Peyer's patch (tissue), 4 donors: ENCODE measurements at regions not wholly inside any gene's neighbourhood (a gene's known extent, or its start where the extent isn't known, plus 50 kb on each side); places are given as distances from the start of the nearest gene placed in this dataset.

Source experiments
- DNase-seq, 3 donors: peaks; one replicate each; pipeline ENCODE4 v3.0.0-alpha.2; 2017 to 2019
- H3K27ac ChIP-seq, 4 donors: fragments of 200-600 bp; sonication (generic); one replicate each; pipeline ENCODE4 v1.5.1; 2016 to 2019
- H3K27me3 ChIP-seq, 2 donors: fragments of 200-600 bp; sonication (generic); one replicate each; pipeline ENCODE4 v1.5.1; 2019
- H3K36me3 ChIP-seq, 3 donors: fragments of 200-600 bp; sonication (generic); one replicate each; pipeline ENCODE4 v1.5.1; 2016 to 2019
- H3K4me1 ChIP-seq, 4 donors: fragments of 200-600 bp; sonication (generic); one replicate each; pipeline ENCODE4 v1.5.1; 2016 to 2019
- H3K4me3 ChIP-seq, 4 donors: fragments of 200-600 bp; sonication (generic); 1 replicate in 3 of 4; 2 replicates in 1 of 4; pipeline ENCODE4 v1.5.1; 2016 to 2019; ENCODE audit warnings: mild to moderate bottlenecking in 1 of 4
- H3K9me3 ChIP-seq, 4 donors: fragments of 200-600 bp; sonication (generic); one replicate each; pipeline ENCODE4 v1.5.1; 2016 to 2019; ENCODE audit warnings: mild to moderate bottlenecking in 1 of 4
- CTCF ChIP-seq, 6 experiments: fragments of 450-650 bp in 4 of 6; fragments of 200-600 bp in 2 of 6; sonication (generic) in 1 of 6; IDR thresholded peaks; one replicate each; pipeline ENCODE4 v1.5.1; 2017 to 2019; ENCODE audit warnings: antibody characterized with exemption in 6 of 6, mild to moderate bottlenecking in 3 of 6, moderate library complexity in 1 of 6
- POLR2A ChIP-seq, 2 donors: fragments of 450-650 bp; IDR thresholded peaks; one replicate each; pipeline ENCODE4 v1.5.1; 2017; ENCODE audit warnings: antibody characterized with exemption in 2 of 2, mild to moderate bottlenecking in 2 of 2, moderate library complexity in 2 of 2

- Histone ChIP-seq H3K27me3 (no peaks in the 10 kb centered on the region), H3K4me3 (no peak overlapping the region), H3K9me3 (no peaks in the 10 kb centered on the region), H3K36me3 (no peaks in the 10 kb centered on the region), H3K27ac (no peak overlapping the region), H3K4me1 (no peaks in the 10 kb centered on the region)
- TF ChIP-seq POLR2A (IDR thresholded peaks at IDR 0.05) (no peak), CTCF (IDR thresholded peaks at IDR 0.05) (no peak)
- no peak for DNase-seq
These were observed 215.1 kb upstream of the SORCS1 start for GRCh38 chr10:107379601-107380000.

GRCh38 chr10:107371801-107372200 lies 207.3 kb upstream of the SORCS1 start:
- Histone ChIP-seq H3K4me3 (no peak overlapping the region), H3K4me1 (no peaks in the 10 kb centered on the region), H3K27me3 (no peaks in the 10 kb centered on the region), H3K27ac (no peak overlapping the region), H3K9me3 (no peaks in the 10 kb centered on the region), H3K36me3 (no peaks in the 10 kb centered on the region)
- DNase-seq, result no peak
- TF ChIP-seq CTCF (IDR thresholded peaks at IDR 0.05) (no peak), POLR2A (IDR thresholded peaks at IDR 0.05) (no peak)

GRCh38 chr10:107364872-107365271 lies 200.4 kb upstream of the SORCS1 start:
- no peaks in the 10 kb centered on the region for H3K9me3 ChIP-seq
- no peak overlapping the region for H3K4me3 ChIP-seq
- no peaks in the 10 kb centered on the region for H3K4me1 ChIP-seq
- TF ChIP-seq POLR2A (IDR thresholded peaks at IDR 0.05), result no peak
- TF ChIP-seq CTCF (IDR thresholded peaks at IDR 0.05), result no peak
- no peaks in the 10 kb centered on the region for H3K36me3 ChIP-seq
- H3K27ac ChIP-seq, result no peak overlapping the region
- no peaks in the 10 kb centered on the region for H3K27me3 ChIP-seq
- DNase-seq, result no peak

GRCh38 chr10:107362306-107362705 lies 197.8 kb upstream of the SORCS1 start:
- H3K4me3 ChIP-seq, result no peak overlapping the region
- no peaks in the 10 kb centered on the region for H3K9me3 ChIP-seq
- no peak for TF ChIP-seq CTCF (IDR thresholded peaks at IDR 0.05)
- no peak for TF ChIP-seq POLR2A (IDR thresholded peaks at IDR 0.05)
- DNase-seq, result no peak
- no peaks in the 10 kb centered on the region for H3K36me3 ChIP-seq
- no peaks in the 10 kb centered on the region for H3K27me3 ChIP-seq
- H3K4me1 ChIP-seq, result no peaks in the 10 kb centered on the region
- H3K27ac ChIP-seq, result no peak overlapping the region

- Histone ChIP-seq H3K9me3 (no peaks in the 10 kb centered on the region), H3K4me1 (no peaks in the 10 kb centered on the region), H3K36me3 (no peaks in the 10 kb centered on the region), H3K27ac (no peak overlapping the region), H3K4me3 (no peak overlapping the region), H3K27me3 (no peaks in the 10 kb centered on the region)
- DNase-seq, result no peak
- TF ChIP-seq POLR2A (IDR thresholded peaks at IDR 0.05) (no peak), CTCF (IDR thresholded peaks at IDR 0.05) (no peak)
These were observed 192.5 kb upstream of the SORCS1 start for GRCh38 chr10:107357033-107357432.

GRCh38 chr10:107356396-107356795 lies 191.9 kb upstream of the SORCS1 start:
- Histone ChIP-seq H3K9me3 (no peaks in the 10 kb centered on the region), H3K4me3 (no peak overlapping the region), H3K27ac (no peak overlapping the region), H3K36me3 (no peaks in the 10 kb centered on the region), H3K4me1 (no peaks in the 10 kb centered on the region), H3K27me3 (no peaks in the 10 kb centered on the region)
- TF ChIP-seq POLR2A (IDR thresholded peaks at IDR 0.05), result no peak
- no peak for TF ChIP-seq CTCF (IDR thresholded peaks at IDR 0.05)
- DNase-seq, result no peak
